Stimulated activated CD8-positive, alpha-beta memory T cell treated with anti-CD3 and anti-CD28 coated beads, Interleukin-2, amount 100 ng/mL, for 1 hour (primary cell): ENCODE measurements at regions not wholly inside any gene's neighbourhood (a gene's known extent, or its start where the extent isn't known, plus 50 kb on each side); places are given as distances from the start of the nearest gene placed in this dataset.
"Not testable (repeated sequence)": the region's sequence is repeated elsewhere in the genome, so short reads cannot be mapped to it uniquely, and the experiment has no call there.

Source experiments
- DNase-seq, 2 donors: peaks; one replicate each; pipeline ENCODE4 v3.0.0-alpha.2; 2020; ENCODE audit warnings: low read depth in 2 of 2

- DNase-seq, result not testable (repeated sequence)
Measured at GRCh38 chr1:610538-610937, 75.9 kb downstream of the OR4F16 start.

- not testable (repeated sequence) for DNase-seq
Measured at GRCh38 chr1:609161-609560, 77.3 kb downstream of the OR4F16 start.

GRCh38 chr1:605279-605678, 81.2 kb downstream of the OR4F16 start:
- not testable (repeated sequence) for DNase-seq

- not testable (repeated sequence) for DNase-seq
Measured at GRCh38 chr1:588211-588610, 98.2 kb downstream of the OR4F16 start.

GRCh38 chr1:585992-586391, 100.5 kb downstream of the OR4F16 start:
- peak in 1 of 2 donors; percentile 46 for DNase-seq
